NCI-H345 treated with DMSO at 0.1 percent for 48 hours (cell line): ENCODE measurements at regions not wholly inside any gene's neighbourhood (a gene's known extent, or its start where the extent isn't known, plus 50 kb on each side); places are given as distances from the start of the nearest gene placed in this dataset.
"Not testable (repeated sequence)": the region's sequence is repeated elsewhere in the genome, so short reads cannot be mapped to it uniquely, and the experiment has no call there.

Experiments
- DNase-seq: peaks from one replicate; lab custom pipeline; 2025; ENCODE audit not compliant: unreplicated experiment; lab: John Stamatoyannopoulos, UW

- DNase-seq = no peak
These were observed 213.3 kb upstream of the CXCR4 start for GRCh38 chr2:136331226-136331625.

- DNase-seq = no peak
These were observed 210.4 kb upstream of the CXCR4 start for GRCh38 chr2:136328207-136328795.

DNA sequence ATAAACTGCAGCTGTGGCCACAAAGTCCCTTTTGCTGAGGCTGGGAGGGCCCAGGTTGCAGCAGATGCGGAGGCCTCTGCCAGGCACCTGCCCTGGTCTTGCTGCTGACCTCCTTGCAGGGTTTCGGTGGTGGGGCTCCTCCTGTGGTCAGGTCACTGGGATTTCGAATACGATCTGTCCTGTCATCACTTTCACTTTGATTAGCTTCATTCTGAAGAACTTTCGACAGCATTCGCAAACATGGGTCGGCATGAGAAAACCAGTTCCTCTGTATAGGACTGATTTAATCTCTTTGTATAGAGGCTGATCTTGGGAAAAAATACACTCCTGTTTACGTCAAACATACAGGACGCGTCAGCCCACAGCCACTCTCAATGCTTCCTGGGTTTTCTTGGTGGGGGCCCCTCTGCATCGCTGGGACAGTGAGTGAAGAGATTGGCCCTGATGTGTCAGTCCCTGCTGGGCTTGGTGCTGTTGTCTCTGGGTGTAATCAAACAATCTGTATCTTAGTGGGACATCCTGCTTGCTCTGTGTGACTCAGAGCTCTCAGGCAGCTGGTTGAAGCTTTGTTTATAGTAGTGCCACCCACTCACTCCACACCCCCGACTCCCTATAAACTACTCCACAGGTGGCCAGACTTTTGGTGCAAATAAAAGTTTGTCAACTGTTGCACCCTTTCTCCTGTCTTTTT is 209.4 kb upstream of the CXCR4 start:
- DNase-seq = no peak

- no peak for DNase-seq
These were observed 207.9 kb upstream of the CXCR4 start for GRCh38 chr2:136325844-136326331.

DNA sequence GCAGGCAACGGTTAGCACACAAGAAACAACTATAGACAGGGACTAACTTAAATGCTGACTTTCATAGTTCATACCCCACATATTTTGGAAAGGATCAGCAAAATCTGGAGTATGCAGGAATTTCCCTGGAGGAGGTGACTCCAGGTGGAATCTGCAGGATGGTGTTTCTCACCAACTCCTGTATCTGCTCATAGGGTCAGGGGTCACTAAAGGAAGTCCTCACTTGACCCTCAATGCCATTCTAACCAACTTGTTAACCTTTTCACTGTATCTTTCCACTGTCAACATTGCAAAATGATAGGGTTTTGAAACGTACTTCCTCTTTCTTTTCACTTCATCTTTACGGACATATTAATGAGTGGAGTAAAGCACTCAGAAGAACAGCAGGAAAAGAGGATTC is 207.0 kb upstream of the CXCR4 start:
- DNase-seq = no peak

DNA sequence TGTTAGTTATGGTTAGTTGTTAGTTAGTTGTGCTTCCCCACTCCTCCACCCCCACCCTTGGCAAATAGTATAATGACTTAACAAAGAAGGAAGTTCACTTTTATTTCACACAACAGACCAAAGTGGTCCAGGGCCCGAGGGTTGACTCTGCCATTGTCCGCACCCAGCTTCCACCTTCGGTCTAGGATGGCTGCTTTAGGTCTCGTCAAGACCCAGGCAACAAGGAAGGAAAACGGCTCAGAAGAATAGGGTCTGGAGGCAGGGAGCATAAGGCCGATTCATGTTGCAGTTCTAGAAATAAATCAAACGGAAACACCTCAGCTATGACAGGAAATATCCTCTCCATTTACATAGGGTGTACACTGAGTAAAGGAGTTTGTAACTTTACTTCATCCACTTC is 206.0 kb upstream of the CXCR4 start:
- no peak for DNase-seq

GRCh38 chr2:136323195-136323594 is 205.2 kb upstream of the CXCR4 start:
- no peak for DNase-seq

DNA sequence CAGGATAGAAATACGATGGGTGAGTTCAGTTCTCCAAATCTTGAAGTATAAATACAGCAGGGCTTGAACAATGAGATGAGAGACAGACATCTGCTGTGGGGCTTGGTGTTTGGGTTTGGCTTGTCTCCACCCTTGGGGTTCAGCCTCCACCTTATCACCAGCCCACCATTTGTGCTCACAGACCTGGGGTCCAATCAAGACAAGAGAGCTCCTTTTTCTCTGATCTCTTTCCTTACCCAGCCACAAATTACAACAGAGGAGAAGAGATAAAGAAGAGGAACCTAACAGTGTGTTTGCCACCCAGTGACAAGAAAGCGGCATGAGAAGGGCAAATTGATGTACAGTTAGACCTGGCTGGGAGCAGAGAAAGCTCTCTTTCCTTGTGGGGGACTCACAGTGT is 204.5 kb upstream of the CXCR4 start:
- no peak for DNase-seq

DNA sequence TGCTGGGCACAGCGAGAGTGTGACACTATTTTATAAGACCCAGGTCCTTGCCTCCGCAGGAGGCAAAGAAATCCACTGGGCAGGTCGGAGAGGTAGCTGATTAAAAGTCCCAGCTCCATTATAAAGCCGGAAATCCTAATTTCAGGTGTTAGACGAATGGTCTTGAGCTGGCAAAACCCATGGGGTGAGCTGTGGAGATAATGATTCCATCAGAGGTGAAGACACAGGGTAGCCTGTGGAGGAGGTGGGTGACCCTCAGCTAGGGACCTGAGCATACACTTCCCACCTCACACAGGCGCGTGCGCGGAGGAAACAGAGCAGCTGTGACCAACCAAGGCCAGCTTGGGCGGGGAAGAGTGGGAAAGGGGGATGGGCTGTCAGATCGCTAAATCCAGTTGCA is 201.7 kb upstream of the CXCR4 start:
- no peak for DNase-seq

GRCh38 chr2:136319237-136319636 is 201.3 kb upstream of the CXCR4 start:
- DNase-seq = no peak

GRCh38 chr2:136314240-136314639 is 196.3 kb upstream of the CXCR4 start:
- DNase-seq = no peak

GRCh38 chr2:136312568-136312967 is 194.6 kb upstream of the CXCR4 start:
- DNase-seq = not testable (repeated sequence)

DNA sequence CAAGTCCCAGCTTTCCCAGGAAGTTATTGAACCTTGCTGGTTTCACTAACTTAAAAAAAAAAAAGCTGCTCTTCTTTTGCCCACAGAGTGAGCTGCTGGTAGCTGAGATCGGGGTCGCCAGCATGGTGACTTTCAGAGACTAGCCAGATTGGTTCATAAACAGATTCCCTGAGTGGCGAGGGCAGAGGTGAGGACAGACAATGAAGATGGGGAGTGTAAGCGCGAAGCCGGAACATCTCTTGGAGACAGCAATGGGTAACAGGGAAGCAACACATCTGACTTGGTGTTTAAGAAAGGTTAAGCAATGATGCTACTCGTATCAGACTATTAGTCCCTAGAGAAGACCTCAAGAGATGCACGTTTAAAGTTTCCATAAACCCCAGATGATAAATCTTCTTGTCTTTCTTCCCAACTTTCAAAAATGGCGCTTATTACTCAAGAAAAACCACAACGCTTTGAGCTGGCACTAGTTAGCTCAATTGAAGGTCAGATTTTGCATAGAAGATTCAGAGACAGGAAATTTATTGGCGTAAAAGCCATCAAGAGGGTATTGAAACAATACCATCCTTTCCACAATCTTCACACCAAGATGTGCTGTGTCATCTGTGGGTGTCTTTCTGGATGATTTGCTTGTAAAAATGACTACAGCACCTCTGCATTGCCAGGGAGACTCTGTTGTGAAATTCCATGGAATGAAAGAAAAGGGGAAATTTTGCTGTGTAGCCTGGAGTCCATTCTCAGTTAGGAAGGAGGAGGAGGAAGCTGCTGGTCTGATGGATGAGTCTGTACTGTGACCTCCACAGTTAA is 193.1 kb upstream of the CXCR4 start:
- DNase-seq = no peak

GRCh38 chr2:136310005-136310495 is 192.1 kb upstream of the CXCR4 start:
- no peak for DNase-seq

- DNase-seq = no peak
These were observed 190.7 kb upstream of the CXCR4 start for GRCh38 chr2:136308611-136309010.

GRCh38 chr2:136306836-136307235 is 188.9 kb upstream of the CXCR4 start:
- no peak for DNase-seq

DNA sequence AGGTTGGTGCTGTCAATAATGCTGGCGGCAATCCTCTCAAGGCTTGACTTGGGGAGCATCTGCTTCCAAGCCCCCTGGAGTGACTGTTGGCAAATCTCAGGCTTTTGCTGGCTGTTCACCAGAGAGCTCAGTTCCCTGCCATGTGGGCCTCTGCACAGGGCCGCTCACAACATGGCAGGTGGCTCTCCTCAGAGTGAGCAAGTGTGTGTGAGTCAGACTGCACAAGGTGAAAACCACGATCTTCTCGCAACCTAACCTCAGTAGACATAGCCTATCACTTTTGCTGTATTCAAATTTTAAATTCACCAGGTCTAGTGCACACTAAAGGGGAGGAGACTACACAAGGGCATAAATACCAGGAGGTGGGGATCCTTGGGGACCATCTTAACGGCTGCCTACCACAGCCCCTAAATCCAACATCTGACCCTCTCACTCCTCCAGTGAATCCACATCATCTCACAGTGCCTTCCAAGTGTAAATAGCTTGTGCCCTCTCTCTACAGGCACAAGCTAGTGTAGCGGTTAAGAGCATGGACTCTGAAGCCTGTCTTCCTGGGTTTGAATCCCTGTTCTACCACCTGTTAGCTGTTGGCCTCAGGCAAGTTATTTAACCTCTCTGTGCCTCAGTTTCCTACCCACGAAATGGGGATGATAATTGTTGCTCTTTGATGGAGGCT is 187.7 kb upstream of the CXCR4 start:
- peak; percentile 31 for DNase-seq

GRCh38 chr2:136301006-136301405 is 183.1 kb upstream of the CXCR4 start:
- no peak for DNase-seq

GRCh38 chr2:136298631-136299030 is 180.7 kb upstream of the CXCR4 start:
- DNase-seq = no peak

- DNase-seq = no peak
These were observed 180.0 kb upstream of the CXCR4 start for GRCh38 chr2:136297994-136298393.

DNA sequence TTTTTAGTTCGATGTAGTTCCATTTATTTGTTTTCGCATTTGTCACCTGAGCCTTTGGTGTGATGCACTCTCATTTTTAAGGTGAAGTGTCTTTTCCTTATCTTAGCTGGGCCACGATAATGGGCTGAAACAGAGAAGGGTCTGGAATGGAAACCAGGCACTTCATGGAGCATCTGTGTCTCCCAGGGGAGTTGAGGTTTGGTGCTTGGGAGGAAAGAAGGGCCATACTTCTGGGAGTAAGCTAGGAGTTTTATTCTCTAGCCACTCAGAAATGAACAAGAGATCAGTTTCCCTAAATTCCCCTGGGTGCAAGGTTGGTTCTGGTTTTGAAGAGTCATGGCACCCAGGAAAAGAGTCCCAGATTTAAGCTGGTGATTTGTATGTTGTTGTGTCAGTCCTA is 179.4 kb upstream of the CXCR4 start:
- no peak for DNase-seq
